Coronary artery (tissue), 2 donors: ENCODE measurements at regions not wholly inside any gene's neighbourhood (a gene's known extent, or its start where the extent isn't known, plus 50 kb on each side); places are given as distances from the start of the nearest gene placed in this dataset.

Experiments
- DNase-seq: peaks from one replicate; pipeline ENCODE4 v3.0.0-alpha.2; 2017; ENCODE audit warnings: low spot score
- H3K27ac ChIP-seq, 2 donors: fragments of 200-600 bp; sonication (generic); one replicate each; pipeline ENCODE4 v1.5.1; 2016 to 2019
- H3K4me3 ChIP-seq: fragments of 200-600 bp; sonication (generic); 2 replicates; pipeline ENCODE4 v1.5.1; 2016; ENCODE audit warnings: mild to moderate bottlenecking, moderate library complexity
- TF ChIP-seq, protein P1 (sequence below): fragments of 200-600 bp; sonication (generic); IDR thresholded peaks from one replicate; pipeline ENCODE4 v1.5.1; 2019; ENCODE audit warnings: antibody characterized with exemption

DNA sequence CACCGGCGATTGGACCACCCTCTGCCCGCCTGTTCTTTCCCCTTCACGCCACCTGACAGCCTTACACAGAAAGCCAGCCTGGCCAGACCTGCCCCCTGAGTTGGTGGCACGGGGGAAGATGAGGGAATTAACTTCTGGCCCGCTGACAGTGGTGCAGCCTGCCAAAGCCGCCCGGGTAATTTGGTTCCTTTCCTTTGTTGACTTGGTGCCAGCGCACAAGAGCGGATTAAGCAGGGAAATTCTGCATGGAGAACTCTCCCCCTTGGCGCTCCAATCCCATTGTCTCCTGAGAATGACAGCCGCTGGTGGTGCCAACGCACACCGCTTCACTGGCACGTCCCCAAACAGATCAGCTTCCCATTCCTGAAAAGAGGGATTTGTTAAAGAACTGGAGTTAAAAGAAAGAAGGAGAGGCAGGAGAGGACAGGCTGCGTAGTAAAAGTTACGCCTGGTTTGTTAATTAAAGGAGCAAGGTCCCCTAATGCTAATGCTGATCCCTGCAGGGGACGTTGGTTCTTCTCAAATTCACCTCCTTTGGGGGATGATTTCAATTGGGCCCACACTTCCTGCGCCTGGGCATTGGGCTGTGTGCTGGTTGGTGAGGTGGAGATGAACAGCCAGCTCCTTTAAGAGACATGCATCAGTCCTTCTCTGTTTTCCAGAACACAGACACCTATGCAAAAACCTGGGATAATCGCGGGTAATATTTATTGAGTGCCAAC, 286.8 kb downstream of the MYCN start:
- TF ChIP-seq, protein P1, sequence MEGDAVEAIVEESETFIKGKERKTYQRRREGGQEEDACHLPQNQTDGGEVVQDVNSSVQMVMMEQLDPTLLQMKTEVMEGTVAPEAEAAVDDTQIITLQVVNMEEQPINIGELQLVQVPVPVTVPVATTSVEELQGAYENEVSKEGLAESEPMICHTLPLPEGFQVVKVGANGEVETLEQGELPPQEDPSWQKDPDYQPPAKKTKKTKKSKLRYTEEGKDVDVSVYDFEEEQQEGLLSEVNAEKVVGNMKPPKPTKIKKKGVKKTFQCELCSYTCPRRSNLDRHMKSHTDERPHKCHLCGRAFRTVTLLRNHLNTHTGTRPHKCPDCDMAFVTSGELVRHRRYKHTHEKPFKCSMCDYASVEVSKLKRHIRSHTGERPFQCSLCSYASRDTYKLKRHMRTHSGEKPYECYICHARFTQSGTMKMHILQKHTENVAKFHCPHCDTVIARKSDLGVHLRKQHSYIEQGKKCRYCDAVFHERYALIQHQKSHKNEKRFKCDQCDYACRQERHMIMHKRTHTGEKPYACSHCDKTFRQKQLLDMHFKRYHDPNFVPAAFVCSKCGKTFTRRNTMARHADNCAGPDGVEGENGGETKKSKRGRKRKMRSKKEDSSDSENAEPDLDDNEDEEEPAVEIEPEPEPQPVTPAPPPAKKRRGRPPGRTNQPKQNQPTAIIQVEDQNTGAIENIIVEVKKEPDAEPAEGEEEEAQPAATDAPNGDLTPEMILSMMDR: no peak
- H3K4me3 ChIP-seq: no peak overlapping the region
- H3K27ac ChIP-seq: no peak overlapping the region
- DNase-seq: no peak

DNA sequence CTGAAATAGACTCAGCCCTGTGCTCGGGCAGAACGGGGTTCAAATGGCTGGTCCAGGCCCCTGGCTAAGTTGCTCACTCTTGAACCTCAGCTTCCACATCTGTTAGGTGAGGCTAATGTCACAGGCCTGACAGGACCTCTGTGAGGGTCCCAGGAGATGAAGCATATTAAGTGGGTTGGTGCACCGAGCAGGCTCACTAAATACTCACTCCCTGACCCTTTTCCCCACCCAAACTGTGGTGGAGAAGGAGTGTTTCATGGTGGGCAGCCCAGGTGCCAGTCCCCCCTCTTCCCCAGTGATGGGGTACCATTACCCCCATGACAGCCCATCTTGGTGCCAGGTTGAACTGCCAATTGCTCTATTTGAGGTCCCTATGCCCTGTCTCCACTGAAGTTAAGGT, 286.0 kb downstream of the MYCN start:
- DNase-seq: no peak
- TF ChIP-seq, protein P1: no peak
- H3K4me3 ChIP-seq: no peak overlapping the region
- H3K27ac ChIP-seq: no peak overlapping the region

DNA sequence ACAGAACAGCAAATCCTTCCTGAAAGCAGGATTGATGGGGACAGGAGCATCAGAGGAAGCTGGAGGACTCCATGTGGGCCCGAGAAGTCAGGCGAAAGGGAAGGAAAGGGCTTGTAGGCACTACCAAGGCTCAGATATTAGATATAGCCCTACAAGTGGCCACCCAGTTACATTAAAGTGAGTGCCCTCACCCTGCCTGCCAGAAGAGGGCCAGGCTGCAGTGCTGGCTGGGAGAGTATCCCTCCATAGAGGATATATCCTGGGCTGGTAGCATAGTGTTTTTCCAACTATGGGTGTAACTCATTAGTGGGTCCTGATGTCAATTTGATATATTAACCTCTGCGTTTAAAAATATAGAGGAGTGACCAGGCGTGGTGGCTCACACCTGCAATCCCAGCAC, 285.2 kb downstream of the MYCN start:
- no peak overlapping the region for H3K4me3 ChIP-seq
- DNase-seq: no peak
- TF ChIP-seq, protein P1: no peak
- no peak overlapping the region for H3K27ac ChIP-seq

DNA sequence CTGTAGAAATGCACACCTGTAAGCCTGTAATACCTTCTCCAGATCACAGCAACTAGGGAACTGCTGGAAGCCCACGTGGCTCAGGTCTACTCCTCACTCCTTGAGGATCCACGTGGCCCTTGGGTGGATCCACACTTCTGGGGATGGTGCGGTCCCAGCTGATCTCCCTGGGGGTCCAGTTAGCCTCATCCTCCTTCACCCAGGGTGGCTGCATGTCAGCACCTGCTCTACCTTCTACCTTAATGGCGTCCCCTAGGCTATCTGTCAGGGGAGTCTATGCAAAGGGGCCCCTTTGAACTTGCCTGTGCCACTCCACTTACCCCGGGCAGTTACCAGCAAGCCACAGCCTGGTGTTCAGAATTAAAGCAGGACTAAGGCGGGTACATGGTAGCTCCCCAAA, 284.7 kb downstream of the MYCN start:
- DNase-seq: no peak
- Histone ChIP-seq H3K4me3 (no peak overlapping the region), H3K27ac (no peak overlapping the region)
- TF ChIP-seq, protein P1: no peak

DNA sequence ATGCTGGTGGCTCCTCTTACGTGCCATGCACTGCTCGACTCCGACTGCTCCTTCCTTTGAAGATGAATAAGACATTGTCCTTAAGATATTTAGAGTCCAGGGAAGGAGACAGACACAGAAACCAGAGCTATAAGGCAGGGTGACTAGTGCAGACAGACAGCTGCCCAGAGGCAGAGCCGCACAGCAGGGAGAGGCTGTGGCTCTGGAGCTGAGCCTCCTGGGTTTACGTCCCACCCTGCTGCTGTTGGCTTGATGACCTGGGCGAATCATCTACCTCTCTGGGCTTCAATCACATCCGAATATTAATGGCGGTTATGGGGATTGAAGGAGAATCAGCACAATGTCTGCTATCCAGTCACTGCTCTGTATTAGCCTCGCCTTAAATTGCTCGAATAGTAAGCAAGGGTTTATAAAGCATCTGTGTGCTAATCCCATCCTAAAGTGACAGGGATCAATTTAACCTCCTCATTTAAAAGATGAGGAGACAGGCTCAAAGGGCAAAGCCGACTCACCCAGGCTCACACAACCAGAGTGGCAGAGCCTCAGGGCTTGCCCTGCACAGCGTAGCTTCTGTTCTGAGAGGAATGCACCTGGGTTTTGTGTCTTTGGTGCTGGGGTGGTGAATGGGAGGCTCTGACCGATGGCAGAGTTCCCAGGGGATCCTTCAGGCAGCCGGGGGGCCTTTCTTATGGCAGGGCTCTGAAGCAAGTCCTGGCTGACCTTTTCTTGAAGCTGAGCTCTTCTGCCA, 284.1 kb downstream of the MYCN start:
- no peak for DNase-seq
- no peak overlapping the region for H3K4me3 ChIP-seq

DNA sequence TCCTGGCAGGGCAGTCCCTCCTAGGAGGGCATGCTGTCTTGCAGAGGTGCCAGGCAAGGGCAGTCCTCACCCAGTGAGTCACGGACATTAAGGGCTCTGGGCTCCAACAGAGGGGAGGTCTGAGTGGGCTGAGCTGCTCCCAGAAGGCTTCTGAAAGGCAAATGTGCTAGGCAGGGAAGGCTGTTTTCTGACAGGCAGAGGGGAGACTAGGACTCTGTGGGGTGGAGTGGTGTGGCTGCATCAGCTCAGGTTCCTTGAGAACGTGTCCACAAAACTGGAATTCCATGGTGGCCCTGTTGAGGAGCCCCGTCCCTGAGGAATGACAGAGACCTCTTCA, 283.5 kb downstream of the MYCN start:
- DNase-seq: no peak
- H3K4me3 ChIP-seq: no peak overlapping the region
- H3K27ac ChIP-seq: no peak overlapping the region
- TF ChIP-seq, protein P1: no peak

More for the DNA sequence above, 284.1 kb downstream of the MYCN start:
- TF ChIP-seq, protein P1: no peak
- no peak overlapping the region for H3K27ac ChIP-seq
